GF-D8 (cell line): ENCODE measurements at regions not wholly inside any gene's neighbourhood (a gene's known extent, or its start where the extent isn't known, plus 50 kb on each side); places are given as distances from the start of the nearest gene placed in this dataset.

Source experiments
- DNase-seq: peaks from one replicate; lab custom pipeline; 2025; lab: John Stamatoyannopoulos, UW

DNA sequence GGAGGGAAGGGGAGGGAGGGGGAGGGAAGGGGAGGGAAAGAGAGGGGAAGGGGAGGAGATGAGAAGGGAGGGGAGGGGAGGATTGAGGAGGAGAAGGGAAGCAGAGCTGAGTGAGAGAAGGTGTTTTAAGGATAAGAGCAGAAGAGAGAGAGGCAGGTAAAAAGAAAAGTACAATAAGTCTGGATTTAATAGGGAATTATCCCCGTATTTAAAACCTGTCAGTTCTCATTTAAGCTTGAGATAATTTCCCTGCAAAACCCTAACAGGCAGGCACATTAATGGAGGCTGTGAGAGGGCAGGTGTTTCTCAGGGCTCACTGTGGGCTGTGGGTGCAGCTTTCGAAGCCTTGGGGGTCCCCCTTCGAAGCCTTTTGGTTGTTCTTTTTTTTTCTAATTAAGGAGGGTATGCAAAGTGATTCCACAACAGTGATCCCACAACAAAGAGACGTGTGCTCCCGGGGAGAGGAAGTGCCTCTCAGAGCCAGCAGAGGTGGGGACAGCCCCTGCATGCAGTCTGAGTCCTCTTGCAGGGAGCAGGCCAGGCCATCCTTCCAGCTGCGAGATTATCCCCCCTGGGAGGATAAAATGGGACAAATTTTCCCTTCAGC, 317.9 kb upstream of the IRX1 start:
- DNase-seq, result no peak

DNA sequence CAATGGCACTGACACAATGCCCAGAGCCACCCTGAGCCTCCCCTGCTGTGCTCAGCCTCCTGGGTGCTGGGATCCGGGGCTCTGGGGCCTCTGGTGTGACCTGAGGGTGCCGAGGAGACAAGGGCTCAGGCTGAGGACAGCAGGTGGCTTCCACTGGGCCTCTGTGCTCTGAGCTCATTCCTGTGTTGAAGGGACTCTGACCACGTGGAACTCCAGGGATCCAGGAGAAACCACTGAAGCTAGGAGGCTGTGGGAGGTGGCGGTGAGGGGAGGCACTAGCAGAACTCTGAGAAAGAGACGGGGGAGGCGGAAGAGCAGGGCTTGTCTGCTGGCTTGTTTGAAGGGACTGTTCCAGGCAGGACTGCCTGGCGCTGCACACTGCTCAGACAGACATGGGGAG, 318.7 kb upstream of the IRX1 start:
- DNase-seq, result no peak

DNA sequence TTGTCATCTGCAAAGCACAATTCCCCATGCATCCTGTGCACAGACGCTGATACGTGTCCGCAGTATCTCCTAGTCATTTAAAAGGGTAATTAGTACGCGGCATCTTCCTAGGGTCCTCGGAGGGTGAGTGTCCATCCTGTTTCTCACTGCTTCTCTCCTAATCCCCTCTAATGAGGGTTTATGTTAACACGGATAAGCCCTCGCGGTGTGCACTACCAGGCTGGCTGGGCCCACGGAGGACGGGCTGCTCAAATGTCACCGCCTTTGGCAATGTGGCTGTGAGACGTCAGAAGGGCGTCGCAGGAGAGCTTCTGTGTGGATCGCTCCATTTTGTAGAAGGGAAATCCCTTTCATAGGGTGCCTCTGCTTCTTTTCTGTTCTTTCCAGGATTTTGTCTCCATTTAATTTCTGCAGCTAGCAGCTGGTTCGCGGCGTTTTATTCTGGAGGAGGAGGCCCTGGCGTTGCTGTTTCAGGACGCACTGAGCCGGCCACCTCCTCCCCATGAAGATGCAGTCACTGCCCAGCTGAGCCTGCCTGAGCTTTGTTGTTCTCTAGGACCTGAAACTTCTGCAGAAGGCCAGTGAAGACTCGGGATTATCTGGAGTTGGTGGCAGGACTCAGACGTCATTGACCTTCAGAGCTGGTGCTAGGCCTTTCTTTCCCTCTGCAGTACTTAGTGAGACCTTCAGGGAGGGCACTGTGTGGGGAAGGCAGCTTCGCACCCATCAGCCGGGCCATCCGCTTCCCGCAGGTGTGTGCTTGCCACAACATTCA, 326.1 kb upstream of the IRX1 start:
- DNase-seq, result no peak

DNA sequence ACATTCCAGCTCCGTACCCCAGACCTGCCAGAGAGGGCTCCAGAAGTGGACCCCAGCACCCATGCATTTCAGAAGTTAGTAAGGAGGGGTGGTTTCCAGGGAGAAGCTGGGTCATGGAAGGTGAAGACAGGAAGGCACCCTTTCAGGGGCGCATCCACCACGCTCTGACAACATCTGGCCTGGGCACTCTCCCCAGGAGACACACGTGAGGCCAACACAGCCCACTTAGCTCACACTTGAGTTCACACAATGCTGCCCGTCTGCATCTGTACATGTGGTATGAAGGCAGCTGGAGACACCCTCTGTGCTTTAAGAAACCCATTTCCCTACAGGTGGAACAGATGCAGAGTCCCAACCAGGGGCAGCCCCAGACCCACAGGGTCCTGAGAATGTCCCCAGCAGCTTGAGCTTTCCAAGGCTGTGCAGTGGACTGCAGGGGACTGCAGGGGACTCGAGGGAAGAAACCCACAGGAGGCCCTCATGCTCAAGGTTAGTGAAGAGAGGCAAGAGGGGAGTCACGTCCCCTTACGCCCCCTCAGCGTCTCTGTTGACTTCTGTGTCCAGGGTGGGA, 326.8 kb upstream of the IRX1 start:
- no peak for DNase-seq

DNA sequence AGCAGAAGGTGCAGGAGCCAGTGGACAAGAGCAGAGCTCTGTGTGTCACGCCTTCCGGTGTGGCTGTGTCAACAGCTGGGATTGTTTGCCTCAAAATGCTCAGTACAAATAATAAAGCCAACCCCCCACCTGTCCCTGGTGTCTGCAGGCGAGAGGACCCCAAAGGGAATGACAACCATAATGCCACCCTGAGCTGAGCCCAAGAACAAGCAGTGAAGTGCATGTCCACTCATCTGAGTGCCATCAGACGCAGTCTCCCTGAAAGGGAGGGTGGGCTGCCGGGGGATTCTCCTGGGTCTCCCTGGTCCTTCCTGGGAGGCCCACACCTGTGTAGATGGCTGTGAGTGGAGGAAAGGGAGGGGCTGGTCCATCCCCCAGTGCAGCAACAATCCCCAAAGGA, 328.8 kb upstream of the IRX1 start:
- no peak for DNase-seq

DNA sequence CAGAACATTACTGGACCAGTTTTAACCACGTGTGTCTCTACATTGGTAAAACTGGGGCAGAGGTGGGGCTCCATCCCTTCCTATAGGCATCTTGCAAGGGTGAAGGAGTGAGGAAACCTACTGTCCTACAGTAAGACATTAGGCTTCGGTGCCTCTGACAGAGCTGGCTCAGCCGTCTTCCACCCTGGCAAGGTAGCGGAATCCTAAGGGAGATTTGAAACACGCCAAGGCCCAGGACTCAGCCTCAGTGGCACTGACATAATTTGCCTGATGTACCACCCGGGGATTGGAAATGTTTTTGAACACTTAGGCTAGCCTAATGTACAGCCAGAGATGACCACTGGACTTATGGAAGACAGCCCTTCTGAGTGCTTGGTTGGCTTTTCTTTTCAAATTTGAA, 329.7 kb upstream of the IRX1 start:
- DNase-seq, result no peak

DNA sequence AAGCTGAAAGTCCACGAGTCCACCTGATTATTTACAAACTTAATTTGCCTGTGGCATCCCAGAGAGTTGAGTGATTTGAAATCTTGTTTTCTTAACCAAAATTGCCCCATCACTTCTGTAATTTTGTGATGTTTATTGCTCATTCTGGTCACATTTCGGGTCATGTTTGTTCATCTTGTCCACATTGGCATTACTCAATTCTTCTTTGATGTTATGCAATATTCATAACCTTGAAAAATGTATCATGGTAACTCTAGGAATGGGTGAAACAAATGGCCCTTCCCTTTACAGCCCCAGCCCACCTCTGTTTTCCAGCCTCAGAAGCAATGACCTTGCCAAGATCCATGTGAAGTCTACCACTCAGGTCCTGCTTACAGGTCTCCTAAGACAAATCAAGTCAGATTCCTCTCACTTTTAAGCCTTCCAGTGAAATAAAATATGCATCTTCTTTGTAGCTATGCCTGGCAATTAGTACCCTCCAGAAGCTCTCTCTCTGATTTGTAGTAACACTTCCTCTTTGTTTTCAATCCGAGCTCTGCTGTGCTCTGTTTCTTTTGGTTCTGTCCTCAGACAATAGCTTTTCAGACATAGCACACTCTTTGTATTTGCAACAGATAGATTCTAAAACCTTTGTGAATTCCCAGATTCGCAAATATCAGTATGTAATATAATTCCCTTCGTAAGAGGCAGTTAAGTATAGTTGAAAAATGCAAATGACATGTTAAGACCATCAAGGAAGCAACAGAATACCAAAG, 330.3 kb upstream of the IRX1 start:
- no peak for DNase-seq

DNA sequence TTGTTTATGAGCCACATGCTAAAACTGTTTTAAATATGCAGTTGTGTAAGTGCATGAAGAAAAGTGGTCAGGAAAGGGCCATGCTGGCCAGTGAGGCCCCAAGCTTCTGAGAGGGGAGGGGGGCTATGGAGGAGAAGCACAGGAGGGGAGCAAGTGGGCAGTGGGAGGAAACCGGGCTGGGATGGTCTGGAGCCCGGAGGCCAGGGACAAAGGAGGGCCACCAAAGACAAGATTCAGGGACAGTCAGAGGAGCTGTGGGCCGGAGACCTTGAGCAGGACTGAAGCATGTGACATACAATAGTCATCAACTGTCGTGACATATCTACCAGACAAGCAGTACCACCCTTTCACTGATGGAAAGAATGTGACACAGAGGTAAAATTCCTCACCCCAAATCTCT, 333.2 kb upstream of the IRX1 start:
- no peak for DNase-seq

DNA sequence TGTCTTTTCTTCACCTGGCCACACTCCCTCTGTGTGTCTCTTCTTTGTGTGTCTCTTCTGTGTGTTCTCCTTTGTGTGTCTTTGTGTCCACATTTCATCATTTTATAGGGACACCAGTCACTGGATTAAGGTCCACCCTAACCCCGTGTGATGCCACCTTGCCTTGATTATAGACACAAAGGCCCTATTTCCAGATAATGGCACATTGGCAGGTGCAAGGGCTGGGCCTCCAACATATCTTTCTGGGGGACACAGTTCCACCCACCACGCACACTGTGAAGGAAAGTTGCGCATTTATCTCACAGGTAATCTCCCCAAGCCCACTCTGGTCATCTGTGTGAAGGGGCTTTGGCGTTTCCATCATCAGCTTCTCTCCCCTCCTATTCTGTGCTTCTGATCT, 334.6 kb upstream of the IRX1 start:
- DNase-seq, result no peak

DNA sequence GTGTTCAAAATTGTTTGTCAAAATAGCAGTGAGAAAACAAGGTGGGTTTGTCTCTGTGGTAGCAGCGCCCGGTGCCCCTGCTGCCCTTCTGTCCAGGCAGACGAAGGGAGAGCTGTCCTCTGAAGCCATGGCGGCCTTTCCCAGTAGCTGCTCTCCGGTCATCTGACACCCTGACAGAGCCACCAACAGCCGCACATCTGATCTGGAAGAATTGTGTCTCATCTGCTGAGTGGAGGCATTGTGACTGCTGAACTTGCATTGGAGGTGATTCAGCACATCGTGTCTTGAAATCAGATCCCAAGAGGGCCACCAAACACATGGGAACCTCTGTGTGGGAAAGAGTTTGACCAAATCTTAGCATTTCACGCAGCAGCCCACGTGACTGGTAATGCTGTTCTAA, 337.6 kb upstream of the IRX1 start:
- DNase-seq, result no peak

DNA sequence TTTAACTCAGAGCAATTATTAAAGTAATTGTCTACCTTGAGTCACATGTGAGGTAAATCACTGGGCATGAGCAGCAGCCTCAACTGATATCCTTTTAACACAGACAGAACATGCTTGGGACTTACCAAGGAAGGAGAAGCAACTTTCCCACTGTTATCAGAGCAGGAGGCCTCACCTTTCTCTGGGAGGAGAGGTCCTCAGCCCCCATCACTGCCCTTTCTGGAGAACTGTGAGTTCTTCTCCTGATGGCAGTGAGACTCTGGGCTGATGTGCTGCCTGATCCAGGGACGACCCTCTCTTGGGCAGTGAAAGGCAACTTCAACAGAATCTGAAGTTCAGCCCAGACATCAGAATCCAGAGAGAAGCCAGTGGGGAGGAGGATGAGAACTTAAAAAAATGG, 343.4 kb upstream of the IRX1 start:
- no peak for DNase-seq

DNA sequence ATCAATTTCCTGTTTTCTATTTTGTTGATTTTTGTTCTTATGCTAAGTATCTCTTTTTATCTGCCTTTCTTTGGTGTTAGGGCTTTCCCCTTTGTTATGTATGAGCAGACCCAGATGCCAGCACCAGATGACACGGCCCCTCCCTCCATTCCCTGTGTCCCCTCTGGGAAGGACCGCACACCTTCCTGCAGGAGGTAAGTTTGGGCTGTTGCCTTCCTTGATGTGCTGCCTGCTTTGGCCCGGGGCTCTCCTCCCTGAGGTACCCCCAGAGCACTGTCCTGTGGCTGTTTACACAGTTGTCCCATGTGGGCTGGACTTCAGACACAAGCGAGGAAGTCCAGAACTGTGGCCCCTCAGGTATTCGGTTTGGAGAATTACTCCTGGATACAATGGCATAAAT, 343.8 kb upstream of the IRX1 start:
- DNase-seq, result no peak

DNA sequence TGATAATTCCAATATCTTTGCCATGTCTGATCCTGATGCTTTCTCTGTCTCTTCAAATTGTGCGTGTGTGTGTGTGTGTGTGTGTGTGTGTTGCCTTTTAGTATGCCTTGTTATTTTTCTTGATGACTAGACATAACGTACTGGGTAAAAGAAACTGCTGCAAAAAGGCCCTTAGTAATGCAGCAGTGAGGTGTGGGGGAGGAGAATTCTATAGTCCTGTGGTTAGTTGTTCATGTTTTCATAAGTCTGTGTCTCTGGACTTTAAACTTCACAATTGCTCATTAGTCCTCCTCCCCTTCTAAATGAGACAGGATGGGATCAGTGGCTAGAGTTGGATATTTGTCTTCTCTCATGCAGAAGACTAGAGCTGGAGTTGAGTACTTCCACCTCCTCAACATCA, 346.2 kb upstream of the IRX1 start:
- no peak for DNase-seq

DNA sequence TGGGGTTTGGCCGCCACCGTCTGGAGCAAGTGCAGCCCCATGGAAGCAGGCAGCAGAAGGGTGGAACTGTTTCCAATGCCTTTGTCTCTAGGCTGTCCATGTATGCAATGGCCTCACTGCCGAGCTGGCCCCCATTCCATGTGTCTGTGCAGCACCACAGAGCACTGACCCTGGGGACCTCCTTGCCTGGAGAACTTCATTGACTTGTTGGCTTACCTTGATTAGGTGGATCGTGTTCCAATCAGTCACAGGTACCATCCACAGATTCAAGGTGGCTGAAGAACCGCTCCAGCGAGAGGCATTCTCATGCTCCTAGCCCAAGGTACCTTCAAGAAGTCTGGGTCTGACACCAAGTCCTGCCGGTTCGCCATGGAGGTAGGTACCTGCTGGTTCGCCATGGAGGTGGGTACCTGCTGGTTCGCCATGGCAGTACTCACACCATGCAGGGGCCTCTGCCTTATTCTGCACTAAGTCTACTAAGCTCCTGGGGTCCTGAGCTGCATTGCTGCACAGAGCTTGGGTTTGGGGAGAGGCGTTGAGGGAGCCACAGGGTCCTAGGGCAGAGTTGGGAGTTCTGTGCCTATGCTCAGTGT, 358.3 kb upstream of the IRX1 start:
- no peak for DNase-seq

DNA sequence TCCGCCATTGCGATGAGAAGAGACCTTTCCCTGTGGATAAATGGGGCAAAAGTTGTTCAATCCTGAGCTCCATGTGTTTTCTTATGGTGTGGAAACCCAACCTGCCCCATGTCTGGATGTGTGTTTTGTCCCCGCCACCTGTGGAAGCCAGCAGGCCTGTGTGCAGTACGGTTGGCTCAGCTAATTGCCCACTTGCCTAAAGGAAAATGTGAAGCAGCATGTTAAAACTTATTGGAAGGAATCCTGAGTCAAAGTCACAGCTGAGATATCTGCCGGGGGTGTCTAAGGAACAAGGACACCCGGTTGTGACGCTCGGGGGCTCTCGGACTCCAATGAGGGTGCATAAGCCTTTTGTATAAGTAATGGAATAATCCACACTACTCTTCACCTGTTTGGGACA, 361.1 kb upstream of the IRX1 start:
- DNase-seq, result no peak

DNA sequence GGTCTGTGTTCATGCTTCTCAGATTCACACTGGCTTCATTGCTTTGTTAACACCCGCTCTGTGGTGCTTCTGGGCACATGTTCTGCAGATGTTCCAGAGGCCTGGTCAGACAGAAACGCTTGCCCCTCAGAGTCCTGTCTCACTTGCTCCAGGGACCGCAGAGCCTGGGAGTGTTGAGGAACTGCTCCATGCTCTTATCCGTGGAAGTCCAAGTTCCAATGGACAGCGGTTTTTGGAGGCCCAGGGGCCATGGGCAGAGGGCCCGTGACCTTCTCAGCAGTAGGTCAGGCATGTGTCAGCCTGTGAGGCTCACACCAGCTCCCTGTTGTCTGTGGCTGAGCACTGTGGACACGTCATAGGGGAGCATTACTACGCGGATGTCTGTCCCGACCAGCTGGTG, 364.7 kb upstream of the IRX1 start:
- DNase-seq, result no peak

DNA sequence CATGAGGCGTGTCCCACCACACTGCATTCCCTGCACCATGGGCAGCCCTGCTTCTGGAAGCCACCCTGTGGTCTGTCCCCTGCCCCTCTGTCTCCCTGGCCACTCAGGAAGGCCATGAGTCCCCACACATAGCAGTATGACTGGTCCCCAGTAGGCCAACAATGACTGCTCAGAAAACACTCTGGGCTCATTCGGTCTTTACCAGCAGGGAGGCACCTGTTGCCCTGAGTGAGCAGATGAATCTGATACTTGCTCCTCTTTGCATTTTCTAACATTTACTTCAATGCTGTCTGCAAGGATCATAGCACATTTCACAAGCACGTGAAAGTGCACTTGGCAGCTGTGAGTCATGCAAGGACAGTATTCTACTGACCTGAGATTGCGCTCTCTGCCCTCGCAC, 365.4 kb upstream of the IRX1 start:
- no peak for DNase-seq

DNA sequence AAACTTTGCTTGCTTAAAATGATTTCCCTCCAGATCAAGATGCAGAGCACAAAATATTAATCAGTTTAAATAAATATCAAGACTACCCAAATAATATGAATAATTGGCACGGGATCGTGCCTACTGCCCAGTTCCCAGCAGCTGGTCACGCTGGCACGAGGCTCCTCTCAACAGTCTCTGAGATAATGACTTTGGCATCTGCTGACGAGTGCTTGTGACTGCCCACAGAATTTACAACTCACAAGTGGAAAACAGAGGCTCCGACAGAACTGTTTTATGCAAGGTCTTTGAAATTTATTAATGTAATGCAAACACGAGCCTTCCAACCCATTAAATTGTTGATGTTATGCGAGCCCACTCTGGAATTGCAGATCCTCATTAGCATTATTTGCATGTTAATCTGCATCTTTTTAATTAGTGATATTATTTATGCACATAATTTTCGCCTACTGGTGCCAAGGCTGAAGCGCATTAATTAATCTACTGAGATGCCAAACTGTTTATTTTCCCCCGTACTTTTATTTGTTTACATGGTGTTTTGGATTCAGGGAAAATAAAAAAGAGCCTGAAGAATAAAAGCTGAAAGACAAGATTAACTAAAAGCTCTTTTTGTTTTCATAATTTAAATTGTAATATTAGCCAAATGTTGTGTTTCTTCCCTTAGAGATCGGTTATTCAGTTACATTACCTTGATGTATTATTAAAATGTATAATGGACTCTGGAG, 369.3 kb upstream of the IRX1 start:
- DNase-seq, result no peak

DNA sequence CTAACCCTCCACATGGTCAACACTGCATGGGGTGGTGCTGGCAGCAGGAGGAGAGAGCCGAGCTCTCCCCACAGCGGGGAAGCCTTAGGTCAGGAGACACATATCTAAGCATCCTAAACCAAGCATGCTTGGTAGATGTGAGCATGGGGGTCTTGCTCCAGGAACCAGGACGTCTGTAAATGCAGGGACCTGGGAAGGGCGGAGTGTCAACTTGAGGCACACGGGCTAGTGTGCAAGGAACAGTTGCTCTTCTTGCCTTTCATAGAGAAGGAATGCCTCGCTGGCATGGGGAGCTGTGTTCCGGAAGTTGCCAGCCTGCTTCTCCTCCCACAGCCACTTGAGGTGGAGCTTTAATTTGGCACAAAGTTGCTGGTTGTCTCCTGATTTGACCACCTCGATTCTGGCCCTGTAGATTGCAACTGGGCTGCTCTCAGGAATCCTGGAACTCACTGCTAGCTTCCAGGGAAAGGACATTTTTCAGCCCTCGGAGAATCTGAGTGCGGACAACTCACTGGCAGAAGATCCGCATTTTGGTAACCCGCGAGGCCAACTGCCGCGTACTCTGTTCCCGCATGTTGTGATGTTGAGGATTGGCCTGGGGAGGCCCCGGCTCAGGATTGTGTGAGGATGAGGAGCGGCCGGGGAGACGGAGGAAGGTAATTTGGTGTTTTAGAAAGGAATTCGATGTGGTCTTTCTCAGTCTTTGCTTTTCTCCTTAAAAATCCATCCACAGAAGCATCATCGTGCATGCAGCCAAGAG, 370.3 kb upstream of the IRX1 start:
- DNase-seq, result no peak

DNA sequence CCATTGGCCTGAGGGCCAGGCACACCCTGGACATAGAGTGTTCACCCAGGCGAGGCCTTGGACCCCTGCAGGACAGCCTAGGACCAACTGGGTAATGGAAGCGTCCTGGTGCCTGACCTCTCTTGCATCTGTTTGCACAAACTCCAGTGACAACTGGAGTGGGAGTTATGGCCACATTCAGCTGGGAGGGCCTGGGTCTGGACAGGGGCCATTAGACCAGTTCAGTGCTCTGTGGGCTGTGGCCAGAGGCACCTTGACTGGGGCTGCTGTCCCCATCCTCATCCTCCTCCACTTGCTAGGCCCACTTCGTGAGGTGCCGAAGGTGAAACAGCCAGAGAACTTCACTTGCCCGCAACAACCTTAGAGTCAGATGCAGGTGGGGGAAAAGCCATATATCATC, 372.7 kb upstream of the IRX1 start:
- no peak for DNase-seq

DNA sequence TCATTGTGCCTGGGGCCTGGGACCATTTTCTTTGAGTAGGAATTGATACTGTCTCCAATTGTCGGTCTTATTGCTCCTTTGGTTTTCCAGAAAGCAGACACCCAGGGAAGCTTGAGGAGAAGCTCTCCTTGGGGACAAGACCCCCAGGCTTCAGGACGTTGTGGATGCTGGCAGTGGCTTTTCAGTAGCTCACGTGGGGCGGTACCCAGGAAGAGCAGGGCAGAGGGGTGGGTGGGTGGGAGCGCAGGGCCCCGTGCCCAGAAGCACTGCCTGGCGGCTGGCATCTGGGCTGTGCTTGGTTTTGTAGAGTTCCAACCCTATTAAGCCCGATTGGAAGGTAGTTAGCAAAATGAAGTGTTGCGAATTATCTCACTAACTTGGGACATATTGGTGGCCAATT, 374.2 kb upstream of the IRX1 start:
- no peak for DNase-seq
